CD8-positive, alpha-beta memory T cell (primary cell): ENCODE measurements at regions not wholly inside any gene's neighbourhood (a gene's known extent, or its start where the extent isn't known, plus 50 kb on each side); places are given as distances from the start of the nearest gene placed in this dataset.
A peak's percentile ranks its signal among the peaks of the same experiment; 100 is the strongest.

Experiments used
- CTCF ChIA-PET: fragments of 350-600 bp; sonication (Branson Sonifier 250); formaldehyde crosslinking; loops from one replicate; lab custom pipeline; 2021; ENCODE audit warnings: antibody characterized with exemption; lab: Charles Lee
- POLR2A ChIA-PET: fragments of 350-600 bp; sonication (Branson Sonifier 250); formaldehyde crosslinking; loops from one replicate; lab custom pipeline; 2021; ENCODE audit warnings: antibody characterized with exemption; lab: Charles Lee
- DNase-seq, 5 donors: peaks; one replicate each; pipeline versions ENCODE4 v3.0.0 to v3.0.0-alpha.2; 2020 to 2022; ENCODE audit warnings: mixed read lengths in 1 of 5
- H3K27ac ChIP-seq: one replicate; pipeline ENCODE4 v1.7.0; 2013; ENCODE audit warnings: low read depth, mild to moderate bottlenecking, low read length, moderate library complexity
- H3K27me3 ChIP-seq: 2 replicates; pipeline ENCODE4 v1.7.0; 2013; ENCODE audit warnings: low read length, mild to moderate bottlenecking; ENCODE audit not compliant: insufficient read depth, poor library complexity, severe bottlenecking
- H3K36me3 ChIP-seq: 2 replicates; pipeline ENCODE4 v1.7.0; 2013; ENCODE audit warnings: mild to moderate bottlenecking, low read length, moderate library complexity; ENCODE audit not compliant: insufficient read depth
- H3K4me1 ChIP-seq: 2 replicates; pipeline ENCODE4 v1.7.0; 2013; ENCODE audit warnings: mild to moderate bottlenecking, low read length, moderate library complexity; ENCODE audit not compliant: insufficient read depth
- H3K4me3 ChIP-seq: 2 replicates; pipeline ENCODE4 v1.7.0; 2013; ENCODE audit warnings: mild to moderate bottlenecking, low read length
- H3K9me3 ChIP-seq: 2 replicates; pipeline ENCODE4 v1.7.0; 2013; ENCODE audit warnings: mild to moderate bottlenecking, low read length
- H3K27ac Mint-ChIP-seq, 8 donors: one replicate each; pipeline ENCODE4 v1.8.0; 2020 to 2021; ENCODE audit warnings: mixed read lengths in 8 of 8, mild to moderate bottlenecking in 6 of 8, inconsistent platforms in 3 of 8, moderate library complexity in 3 of 8
- H3K27me3 Mint-ChIP-seq, 2 donors: one replicate each; pipeline ENCODE4 v1.8.0; 2020 to 2021; ENCODE audit warnings: mixed read lengths in 2 of 2, mild to moderate bottlenecking in 1 of 2, moderate library complexity in 1 of 2
- H3K36me3 Mint-ChIP-seq, 3 donors: one replicate each; pipeline ENCODE4 v1.8.0; 2020 to 2021; ENCODE audit warnings: mixed read lengths in 3 of 3, inconsistent platforms in 1 of 3, mild to moderate bottlenecking in 1 of 3
- H3K4me1 Mint-ChIP-seq, 3 donors: one replicate each; pipeline ENCODE4 v1.8.0; 2020 to 2021; ENCODE audit warnings: mixed read lengths in 3 of 3, inconsistent platforms in 1 of 3, mild to moderate bottlenecking in 1 of 3
- H3K4me3 Mint-ChIP-seq, 7 donors: one replicate each; pipeline ENCODE4 v1.8.0; 2020 to 2021; ENCODE audit warnings: mixed read lengths in 7 of 7, mild to moderate bottlenecking in 6 of 7, moderate library complexity in 4 of 7, inconsistent platforms in 2 of 7
- H3K9me3 Mint-ChIP-seq, 5 donors: one replicate each; pipeline ENCODE4 v1.8.0; 2020 to 2022; ENCODE audit warnings: mixed read lengths in 5 of 5, mild to moderate bottlenecking in 3 of 5, moderate library complexity in 2 of 5, inconsistent platforms in 1 of 5

DNA sequence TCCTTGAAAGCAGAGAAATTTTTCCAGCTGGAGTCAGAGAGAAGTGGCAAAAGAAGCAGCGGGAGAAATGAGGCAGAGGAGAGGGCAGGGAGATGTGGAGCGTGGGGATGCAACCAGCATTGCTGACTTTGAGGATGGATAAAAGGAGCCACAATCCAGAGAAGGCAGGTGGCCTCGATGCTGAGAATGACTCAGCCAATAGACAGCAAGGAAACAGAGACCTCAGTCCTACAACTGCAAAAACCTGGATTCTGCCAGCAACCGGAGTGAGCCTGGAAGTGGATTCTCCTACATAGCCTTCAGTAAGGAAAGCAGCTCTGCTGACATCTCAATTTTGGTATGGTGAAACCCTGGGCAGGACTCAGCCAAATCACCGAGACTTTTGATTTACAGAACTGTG, 128.9 kb upstream of the ATP1B1 start:
- Histone ChIP-seq H3K27ac (no peak overlapping the region), H3K36me3 (no peaks in the 10 kb centered on the region), H3K27me3 (no peaks in the 10 kb centered on the region), H3K4me1 (no peaks in the 10 kb centered on the region), H3K4me3 (no peak overlapping the region), H3K9me3 (no peaks in the 10 kb centered on the region)
- Mint-ChIP-seq H3K9me3 (no peaks in the 10 kb centered on the region), H3K27me3 (no peaks in the 10 kb centered on the region), H3K27ac (no peak overlapping the region), H3K4me1 (no peaks in the 10 kb centered on the region), H3K36me3 (peaks cover 0 to 2% (median 0%) of the 10 kb centered on the region in 3 donors), H3K4me3 (no peak overlapping the region)
- DNase-seq: no peak
- ChIA-PET CTCF (no interaction called here), POLR2A (no interaction called here)

DNA sequence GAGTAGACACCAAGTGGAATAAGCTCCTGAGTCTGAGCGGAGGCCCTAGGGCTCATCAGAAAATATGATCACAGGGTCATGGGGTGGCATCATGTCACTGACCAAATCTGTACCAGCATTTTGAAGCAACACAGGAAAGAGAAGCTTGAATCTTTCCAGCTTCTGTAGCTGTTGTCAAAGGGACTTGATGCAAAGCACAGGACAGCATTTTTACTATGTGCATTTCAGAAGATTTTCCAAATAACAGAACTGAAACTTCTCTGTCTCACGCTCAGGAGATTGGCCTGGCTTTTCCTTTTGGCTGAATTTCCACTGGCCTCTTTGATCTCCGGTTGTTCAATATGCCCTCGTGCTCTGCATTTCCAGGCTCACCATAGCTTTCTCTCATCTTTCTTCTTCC, 127.2 kb upstream of the ATP1B1 start:
- no peaks in the 10 kb centered on the region for H3K27me3 ChIP-seq
- Mint-ChIP-seq H3K27ac (no peak overlapping the region), H3K4me1 (no peaks in the 10 kb centered on the region), H3K27me3 (peaks cover 0 to 4% of the 10 kb centered on the region in 2 donors), H3K9me3 (no peaks in the 10 kb centered on the region), H3K36me3 (peaks cover 0 to 2% (median 0%) of the 10 kb centered on the region in 3 donors), H3K4me3 (no peak overlapping the region)
- no peaks in the 10 kb centered on the region for H3K9me3 ChIP-seq
- no peak overlapping the region for H3K4me3 ChIP-seq
- H3K4me1 ChIP-seq: no peaks in the 10 kb centered on the region
- ChIA-PET POLR2A (no interaction called here), CTCF (no interaction called here)
- no peak for DNase-seq
- H3K27ac ChIP-seq: no peak overlapping the region
- no peaks in the 10 kb centered on the region for H3K36me3 ChIP-seq

DNA sequence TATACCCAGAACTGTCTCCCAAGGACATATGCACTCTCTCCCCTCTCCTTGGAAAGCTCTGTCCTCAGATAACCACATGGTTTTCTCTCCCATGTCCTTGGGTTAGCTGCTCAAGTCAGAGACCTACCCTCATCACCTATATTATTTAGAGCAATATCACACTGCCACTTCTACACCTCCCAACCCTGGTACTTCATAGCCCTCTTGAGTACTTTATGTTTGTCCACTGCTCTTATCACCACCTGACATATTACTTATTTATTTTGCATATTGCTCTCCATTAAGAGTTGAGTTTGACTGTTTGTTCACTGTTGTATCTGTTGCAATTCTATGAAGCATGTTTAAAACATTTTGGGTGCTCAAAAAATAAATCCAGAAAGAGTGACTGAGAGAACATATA, 126.3 kb upstream of the ATP1B1 start:
- Mint-ChIP-seq H3K27me3 (peaks cover 0 to 4% of the 10 kb centered on the region in 2 donors), H3K36me3 (peaks cover 0 to 2% (median 0%) of the 10 kb centered on the region in 3 donors), H3K27ac (no peak overlapping the region), H3K4me1 (no peaks in the 10 kb centered on the region), H3K4me3 (no peak overlapping the region), H3K9me3 (no peaks in the 10 kb centered on the region)
- no peaks in the 10 kb centered on the region for H3K9me3 ChIP-seq
- DNase-seq: no peak
- no peak overlapping the region for H3K27ac ChIP-seq
- ChIA-PET POLR2A (no interaction called here), CTCF (no interaction called here)
- no peaks in the 10 kb centered on the region for H3K36me3 ChIP-seq
- no peaks in the 10 kb centered on the region for H3K4me1 ChIP-seq
- no peak overlapping the region for H3K4me3 ChIP-seq
- H3K27me3 ChIP-seq: no peaks in the 10 kb centered on the region

DNA sequence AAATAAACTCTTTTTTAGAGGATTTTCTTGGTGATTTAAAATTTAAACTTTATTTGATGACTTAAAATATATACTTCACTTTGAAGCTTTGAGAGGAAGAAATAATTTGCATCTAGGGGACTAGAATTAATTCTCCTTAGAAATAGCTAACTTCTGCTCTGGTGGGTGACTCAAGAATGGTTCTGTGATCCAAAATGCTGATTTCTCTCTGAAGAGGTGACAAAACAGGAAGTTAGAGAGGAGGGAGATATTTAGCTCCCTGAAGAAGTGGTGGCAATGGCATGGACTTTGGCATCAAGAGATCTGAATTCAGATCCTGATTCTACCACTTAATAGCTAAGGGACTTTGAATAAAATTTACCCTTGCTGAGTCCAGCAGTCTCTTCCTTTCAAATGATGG, 125.8 kb upstream of the ATP1B1 start:
- Mint-ChIP-seq H3K4me1 (no peaks in the 10 kb centered on the region), H3K9me3 (no peaks in the 10 kb centered on the region), H3K4me3 (no peak overlapping the region), H3K27ac (no peak overlapping the region), H3K36me3 (peaks cover 0 to 2% (median 0%) of the 10 kb centered on the region in 3 donors), H3K27me3 (peaks cover 0 to 4% of the 10 kb centered on the region in 2 donors)
- Histone ChIP-seq H3K27ac (no peak overlapping the region), H3K36me3 (no peaks in the 10 kb centered on the region), H3K27me3 (no peaks in the 10 kb centered on the region), H3K4me1 (no peaks in the 10 kb centered on the region), H3K9me3 (no peaks in the 10 kb centered on the region), H3K4me3 (no peak overlapping the region)
- CTCF ChIA-PET: no interaction called here
- POLR2A ChIA-PET: no interaction called here
- no peak for DNase-seq

DNA sequence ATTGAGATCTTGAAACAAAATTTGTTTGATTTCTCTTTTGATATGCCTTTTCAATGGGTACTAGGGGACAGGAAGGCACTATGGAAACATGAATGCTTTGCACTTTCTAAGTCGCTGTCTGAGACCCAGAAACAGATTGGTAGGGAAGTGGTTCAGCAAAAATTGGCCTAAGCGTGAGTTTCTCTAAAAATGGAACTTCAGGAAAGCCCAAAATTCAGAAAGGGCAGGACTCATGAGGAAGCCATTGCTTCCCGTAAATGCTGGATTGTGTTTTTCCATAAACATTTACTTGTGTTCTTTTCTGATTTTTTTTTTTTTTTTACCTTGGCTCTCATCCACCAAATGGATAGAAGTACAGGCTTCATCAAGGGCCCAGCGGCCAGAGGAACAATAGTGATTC, 123.7 kb upstream of the ATP1B1 start:
- H3K4me1 ChIP-seq: no peaks in the 10 kb centered on the region
- no peak for DNase-seq
- H3K27ac Mint-ChIP-seq: peak overlapping the region in 1 of 8 donors; percentile 52
- H3K36me3 ChIP-seq: no peaks in the 10 kb centered on the region
- peaks cover 0 to 2% (median 0%) of the 10 kb centered on the region in 3 donors for H3K36me3 Mint-ChIP-seq
- peaks cover 0 to 1% (median 0%) of the 10 kb centered on the region in 5 donors for H3K9me3 Mint-ChIP-seq
- H3K9me3 ChIP-seq: no peaks in the 10 kb centered on the region
- H3K27me3 ChIP-seq: no peaks in the 10 kb centered on the region
- POLR2A ChIA-PET: no interaction called here
- H3K27me3 Mint-ChIP-seq: peaks cover 6 to 12% of the 10 kb centered on the region in 2 donors
- no peak overlapping the region for H3K27ac ChIP-seq
- no peaks in the 10 kb centered on the region for H3K4me1 Mint-ChIP-seq
- H3K4me3 ChIP-seq: no peak overlapping the region
- no peak overlapping the region for H3K4me3 Mint-ChIP-seq
- CTCF ChIA-PET: no interaction called here

DNA sequence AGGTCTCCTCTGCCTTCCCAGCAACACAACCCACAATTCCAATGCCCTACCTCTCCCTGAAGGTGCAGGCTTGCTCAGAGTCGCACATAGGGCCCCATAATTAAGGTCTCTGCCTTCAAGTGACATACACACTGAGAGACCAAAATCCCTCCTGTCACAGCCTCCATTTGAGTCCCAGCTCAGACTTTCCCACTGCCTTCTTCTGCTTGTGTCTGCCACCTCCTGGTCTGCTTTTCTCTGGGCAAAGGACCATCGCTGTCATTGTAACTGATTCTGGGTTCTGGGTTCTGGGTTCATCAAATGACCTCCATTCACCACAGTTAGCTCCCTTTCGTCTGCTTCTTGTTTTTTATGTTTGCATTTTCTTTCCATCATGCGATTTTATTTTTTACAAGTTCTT, 119.2 kb upstream of the ATP1B1 start:
- peak overlapping the region in 2 of 8 donors; percentile 21 to 29 for H3K27ac Mint-ChIP-seq
- no peaks in the 10 kb centered on the region for H3K36me3 Mint-ChIP-seq
- Histone ChIP-seq H3K9me3 (no peaks in the 10 kb centered on the region), H3K4me3 (no peak overlapping the region), H3K4me1 (no peaks in the 10 kb centered on the region), H3K27ac (no peak overlapping the region), H3K36me3 (no peaks in the 10 kb centered on the region), H3K27me3 (no peaks in the 10 kb centered on the region)
- DNase-seq: no peak
- no peak overlapping the region for H3K4me3 Mint-ChIP-seq
- CTCF ChIA-PET: no interaction called here
- peaks cover 0 to 1% (median 0%) of the 10 kb centered on the region in 5 donors for H3K9me3 Mint-ChIP-seq
- H3K4me1 Mint-ChIP-seq: peaks cover 1 to 9% (median 5%) of the 10 kb centered on the region in 3 donors
- POLR2A ChIA-PET: no interaction called here
- peaks cover 10 to 17% of the 10 kb centered on the region in 2 donors for H3K27me3 Mint-ChIP-seq

DNA sequence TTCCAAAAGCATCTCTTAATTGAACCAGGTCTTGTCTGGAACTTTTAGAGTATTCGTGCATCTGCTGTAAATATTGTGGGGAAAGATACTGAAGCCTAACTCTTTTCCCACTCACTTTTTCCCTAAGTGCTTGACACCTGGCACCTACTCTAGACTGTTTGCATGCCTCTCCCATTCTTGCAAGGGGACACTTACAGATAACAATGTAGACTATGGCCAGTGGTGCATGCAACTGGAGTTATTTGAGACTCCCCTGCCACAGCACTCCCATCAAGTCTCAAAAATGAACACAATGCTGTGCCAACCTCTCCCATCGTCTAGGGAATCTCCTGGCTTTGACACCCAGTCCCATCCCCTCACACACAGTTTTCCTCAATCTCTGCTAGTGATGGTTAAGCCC, 118.6 kb upstream of the ATP1B1 start:
- CTCF ChIA-PET: no interaction called here
- DNase-seq: no peak
- POLR2A ChIA-PET: no interaction called here
- Histone ChIP-seq H3K4me1 (no peaks in the 10 kb centered on the region), H3K36me3 (no peaks in the 10 kb centered on the region), H3K27me3 (no peaks in the 10 kb centered on the region), H3K27ac (no peak overlapping the region), H3K9me3 (no peaks in the 10 kb centered on the region), H3K4me3 (no peak overlapping the region)
- no peak overlapping the region for H3K27ac Mint-ChIP-seq
- H3K4me1 Mint-ChIP-seq: peaks cover 1 to 9% (median 5%) of the 10 kb centered on the region in 3 donors
- H3K36me3 Mint-ChIP-seq: no peaks in the 10 kb centered on the region
- peaks cover 10 to 17% of the 10 kb centered on the region in 2 donors for H3K27me3 Mint-ChIP-seq
- peaks cover 0 to 1% (median 0%) of the 10 kb centered on the region in 5 donors for H3K9me3 Mint-ChIP-seq
- H3K4me3 Mint-ChIP-seq: peak overlapping the region in 1 of 7 donors; percentile 4

DNA sequence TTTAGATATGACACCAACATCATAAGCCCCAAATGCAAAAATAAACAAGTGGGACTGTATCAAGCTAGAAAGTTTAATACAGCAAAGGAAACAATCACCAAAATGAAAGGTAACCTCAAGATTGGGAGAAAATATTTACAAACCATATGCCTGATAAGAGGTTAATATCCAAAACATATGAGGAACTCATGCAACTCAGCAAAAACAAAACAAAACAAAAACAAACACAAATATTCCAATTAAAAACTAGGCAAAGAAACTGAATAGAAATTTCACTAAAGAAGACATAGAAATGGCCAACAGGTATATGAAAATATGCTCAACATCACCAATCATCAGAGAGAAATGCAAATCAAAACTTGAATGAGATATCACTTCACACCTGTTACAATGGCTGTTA, 116.5 kb upstream of the ATP1B1 start:
- ChIA-PET CTCF (no interaction called here), POLR2A (no interaction called here)
- no peaks in the 10 kb centered on the region for H3K36me3 Mint-ChIP-seq
- Histone ChIP-seq H3K27ac (no peak overlapping the region), H3K4me1 (no peaks in the 10 kb centered on the region), H3K27me3 (no peaks in the 10 kb centered on the region), H3K4me3 (no peak overlapping the region), H3K36me3 (no peaks in the 10 kb centered on the region), H3K9me3 (no peaks in the 10 kb centered on the region)
- H3K9me3 Mint-ChIP-seq: peaks cover 0 to 1% (median 0%) of the 10 kb centered on the region in 5 donors
- H3K27ac Mint-ChIP-seq: no peak overlapping the region
- no peak for DNase-seq
- H3K27me3 Mint-ChIP-seq: peaks cover 10 to 13% of the 10 kb centered on the region in 2 donors
- peaks cover 1 to 9% (median 5%) of the 10 kb centered on the region in 3 donors for H3K4me1 Mint-ChIP-seq
- H3K4me3 Mint-ChIP-seq: no peak overlapping the region
